IPS-NIHi7 (cell line): ENCODE measurements at regions not wholly inside any gene's neighbourhood (a gene's known extent, or its start where the extent isn't known, plus 50 kb on each side); places are given as distances from the start of the nearest gene placed in this dataset.

Experiments
- DNase-seq: peaks from one replicate; pipeline ENCODE4 v3.0.0; 2012; ENCODE audit warnings: mixed read lengths; ENCODE audit errors: extremely low spot score

DNA sequence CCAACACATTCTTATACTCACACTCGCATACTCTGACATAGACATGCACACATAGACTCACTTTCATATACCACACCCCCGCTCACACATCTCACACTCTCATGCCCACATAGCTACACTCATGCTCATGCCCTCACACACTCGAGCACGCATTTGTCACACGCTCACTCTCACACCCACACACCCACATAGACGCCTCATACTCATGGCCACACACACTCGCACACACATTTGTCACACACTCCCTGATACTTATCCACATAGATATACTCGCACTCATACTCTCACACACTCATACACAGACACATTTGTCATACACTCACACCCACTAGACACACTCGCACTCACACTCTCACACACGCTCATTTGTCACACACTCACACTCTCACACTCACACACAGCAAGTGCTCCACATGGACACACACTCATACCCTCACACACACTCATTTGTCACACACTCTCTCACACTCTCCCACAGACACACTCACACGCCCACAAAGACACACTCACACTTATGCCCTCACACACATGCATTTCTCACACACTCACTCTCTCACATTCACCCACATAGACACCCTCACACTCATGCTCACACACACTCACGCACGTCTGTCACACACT lies 50.9 kb downstream of the TNP1 start:
- no peak for DNase-seq

DNA sequence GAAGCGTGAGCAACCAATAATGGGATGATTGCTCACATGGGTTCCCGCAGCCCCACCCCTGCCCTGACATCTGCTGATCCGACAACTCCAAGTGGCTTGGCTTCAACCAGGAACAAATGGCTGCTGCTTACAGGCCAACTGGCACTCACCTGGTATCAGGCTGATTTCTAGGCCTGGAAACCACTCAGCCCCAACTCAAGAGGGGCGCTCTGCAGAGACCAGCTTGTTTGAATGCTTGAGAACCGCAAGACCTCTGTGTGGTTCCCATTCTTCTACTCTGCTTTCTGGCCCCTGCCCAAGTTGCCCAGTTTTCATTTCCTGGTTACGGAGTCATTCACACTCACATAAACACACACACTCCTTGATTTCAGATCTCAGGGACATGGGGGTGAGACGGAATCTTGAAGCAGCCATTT lies 52.0 kb downstream of the TNP1 start:
- DNase-seq: no peak

DNA sequence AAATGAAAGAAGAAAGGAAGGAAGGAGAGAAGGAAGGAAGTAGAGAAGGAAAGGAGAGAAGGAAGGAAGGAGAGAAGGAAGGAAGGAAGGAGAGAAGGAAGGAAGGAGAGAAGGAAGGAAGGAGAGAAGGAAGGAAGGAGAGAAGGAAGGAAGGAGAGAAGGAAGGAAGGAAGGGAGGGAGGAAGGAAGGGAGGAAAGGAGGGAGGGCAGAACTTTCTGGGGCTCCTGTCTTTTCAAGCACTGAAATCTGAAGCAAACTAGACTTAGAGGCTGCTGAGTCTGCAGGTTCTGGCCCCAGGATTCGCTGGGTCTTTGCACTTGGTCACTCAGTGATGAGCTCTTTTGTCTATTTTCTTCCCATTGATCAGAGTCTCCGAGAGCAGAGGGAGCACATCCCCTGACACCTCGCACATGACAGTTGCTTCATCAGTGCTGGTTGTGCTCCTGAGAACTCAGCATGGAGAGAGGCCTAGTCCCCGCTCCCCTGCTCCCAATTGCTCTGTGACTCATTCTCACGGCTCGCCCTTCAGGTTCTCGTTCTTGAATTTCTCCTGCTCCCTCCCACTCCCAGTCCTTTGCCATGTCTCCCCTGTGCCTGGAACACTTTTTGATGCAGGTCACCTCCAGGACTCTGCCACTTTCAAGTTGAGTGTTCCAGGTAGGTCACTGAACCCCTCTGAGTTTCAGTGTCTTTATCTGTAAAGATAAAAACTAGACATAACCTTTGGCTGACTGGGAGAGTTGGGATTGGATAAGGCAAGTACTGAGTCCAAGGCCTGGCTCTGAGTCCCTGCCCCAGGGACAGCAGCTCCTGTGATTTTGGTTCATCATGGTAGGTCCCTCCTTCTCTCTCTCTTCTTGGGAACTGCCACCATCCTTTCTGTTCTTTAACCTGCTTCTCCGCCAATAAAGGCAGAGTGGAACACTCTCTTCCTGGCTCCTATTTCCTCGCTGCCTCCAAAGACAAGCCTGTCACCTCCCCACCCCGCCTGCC lies 55.2 kb downstream of the TNP1 start:
- peak; percentile 32 for DNase-seq

DNA sequence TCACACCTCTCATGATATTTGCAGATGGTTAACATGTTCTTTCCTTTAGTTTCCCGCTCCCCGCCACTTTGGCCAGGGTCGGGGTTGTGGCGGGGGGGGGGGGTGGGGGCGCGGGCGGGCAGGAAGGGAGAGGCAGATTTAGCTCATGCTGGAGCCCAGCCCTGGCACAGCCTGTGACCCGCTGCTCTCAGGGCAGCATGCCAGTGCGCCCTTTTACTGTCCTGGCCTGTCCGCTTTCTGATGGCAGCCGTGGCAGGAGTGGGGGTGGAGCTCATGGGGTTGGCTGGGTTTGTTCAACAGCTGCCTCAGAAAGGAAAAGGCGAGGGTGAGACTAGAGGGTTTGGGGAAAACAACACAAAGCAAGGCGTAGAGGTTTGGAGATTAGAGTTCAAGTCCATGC lies 56.1 kb downstream of the TNP1 start:
- no peak for DNase-seq

DNA sequence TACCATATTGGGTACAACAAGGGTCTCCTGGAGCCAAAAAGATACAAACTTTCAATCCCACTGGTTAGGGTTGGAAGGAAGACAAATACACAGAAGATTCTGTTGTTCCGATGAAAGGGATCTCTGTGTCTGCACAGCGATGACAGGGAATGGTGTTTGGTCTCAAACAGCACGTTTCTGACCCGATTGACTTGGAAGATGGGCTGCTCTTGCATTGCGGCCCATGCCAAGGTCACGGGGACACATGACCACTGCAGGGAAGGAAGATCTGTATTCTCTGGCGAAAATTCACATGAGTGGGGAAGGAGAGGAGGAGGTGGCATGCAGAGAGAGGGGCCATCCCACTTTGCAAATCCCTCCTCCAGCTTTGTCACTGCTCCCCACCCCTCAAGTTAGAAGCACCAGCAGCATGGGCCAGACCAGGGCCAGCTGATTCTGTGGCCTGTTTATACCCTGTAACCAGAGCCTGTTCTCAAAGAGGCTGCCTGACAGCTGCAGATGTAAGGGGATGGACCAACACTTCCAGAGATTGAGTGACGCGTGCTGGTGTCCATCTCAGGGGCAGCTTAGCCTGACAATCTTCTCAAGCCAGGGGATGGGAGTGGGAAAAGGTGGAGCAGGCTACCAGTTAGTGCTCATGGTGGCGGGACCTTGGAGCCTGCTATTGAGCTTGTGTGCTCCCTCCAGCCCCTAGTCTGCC lies 57.2 kb downstream of the TNP1 start:
- no peak for DNase-seq

DNA sequence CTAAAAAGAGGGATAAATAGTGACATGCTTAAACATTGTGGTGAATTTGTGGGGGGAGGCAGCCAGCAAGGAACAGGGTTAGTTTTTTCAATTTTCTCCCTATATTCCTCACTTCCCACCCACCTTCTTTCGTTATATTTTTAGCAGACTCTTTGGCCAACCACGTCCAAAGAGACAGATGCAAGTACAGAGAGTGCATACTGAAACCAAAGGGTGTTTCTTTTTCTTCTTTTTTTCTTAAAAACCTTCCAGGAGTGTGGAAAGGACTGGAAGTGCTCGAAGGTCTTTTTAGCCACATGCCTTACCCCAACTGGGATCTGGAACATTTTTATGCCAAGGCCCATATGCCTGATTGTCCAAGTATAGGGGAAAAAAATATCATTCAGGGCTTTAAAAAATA lies 59.0 kb downstream of the TNP1 start:
- DNase-seq: no peak

DNA sequence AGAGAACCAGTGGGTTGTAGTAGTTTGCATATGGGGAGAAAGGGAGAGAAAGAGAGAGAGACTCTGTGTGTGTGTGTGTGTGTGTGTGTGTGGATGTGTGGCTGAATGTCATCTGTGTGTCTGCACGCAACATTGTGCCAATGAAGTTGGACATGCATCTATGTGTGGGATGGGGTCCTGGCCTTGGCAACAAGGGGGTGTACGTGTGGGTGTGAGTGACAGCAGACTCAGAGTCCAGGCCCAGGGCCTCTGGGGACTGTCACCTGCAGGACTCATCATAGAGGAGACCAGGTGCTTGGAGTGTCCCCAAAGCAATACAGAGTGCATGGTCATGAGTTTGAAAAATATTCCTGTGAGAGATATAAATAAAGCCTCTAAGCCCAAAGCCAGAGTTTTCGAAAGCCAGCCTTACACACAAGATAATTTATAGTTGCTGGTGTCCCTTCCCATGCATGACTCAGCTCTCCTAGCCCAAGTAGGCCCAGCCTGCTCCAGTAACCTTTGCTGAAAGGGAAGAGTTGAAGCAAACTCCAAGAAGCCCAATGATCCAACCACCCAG lies 59.9 kb downstream of the TNP1 start:
- no peak for DNase-seq

DNA sequence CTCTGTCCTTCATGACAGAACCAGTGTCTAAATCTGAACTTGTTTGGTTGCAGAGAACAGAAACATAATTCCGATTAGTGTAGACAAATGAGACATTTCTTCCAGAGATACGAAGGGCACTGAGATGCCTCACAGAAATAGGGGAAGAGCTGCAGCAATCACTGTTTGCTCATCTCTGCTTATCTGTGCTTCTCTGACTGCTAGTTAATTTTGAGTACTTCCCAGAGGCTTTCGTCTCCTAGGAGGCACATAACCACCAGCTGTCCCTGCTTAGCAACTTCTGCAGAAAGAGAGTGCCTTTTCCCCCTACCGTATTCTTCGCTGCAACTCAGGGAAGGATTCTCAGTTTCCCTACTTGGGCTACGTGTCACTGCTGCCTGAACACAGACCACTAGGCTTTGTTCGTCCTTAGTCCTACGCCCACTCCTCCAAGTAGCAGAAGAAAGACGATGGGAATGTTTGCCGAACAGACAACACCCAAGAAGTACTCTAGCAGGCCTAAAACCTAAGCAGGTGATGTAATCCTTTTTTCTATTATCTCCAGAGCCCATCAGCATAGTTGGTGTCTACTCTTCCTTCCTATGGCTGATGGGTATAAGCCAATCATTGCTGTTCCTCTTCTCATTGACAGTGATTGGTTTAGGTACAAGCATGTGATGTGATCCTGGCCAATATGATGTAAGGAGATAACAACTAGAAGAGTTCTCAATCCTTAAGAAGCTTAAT lies 63.6 kb downstream of the TNP1 start:
- no peak for DNase-seq

DNA sequence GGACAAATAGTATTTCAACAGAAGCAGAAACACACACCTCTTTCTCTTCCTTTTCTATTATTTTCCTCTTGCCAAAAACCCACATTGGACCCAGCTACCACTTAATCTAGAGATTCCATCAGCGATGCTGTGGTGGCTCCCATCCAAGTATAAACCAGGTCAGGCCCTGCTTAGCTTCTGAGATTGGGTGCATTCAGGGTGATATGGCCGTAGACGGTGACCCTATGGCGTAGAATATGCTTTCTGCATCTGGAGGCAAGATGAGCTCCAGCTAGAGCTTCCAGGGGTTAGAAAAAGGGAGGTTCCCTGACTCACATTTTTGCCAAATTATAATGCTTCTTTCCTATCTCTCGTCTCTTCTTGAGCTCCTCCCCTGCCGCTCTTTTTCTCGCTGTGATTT lies 66.5 kb downstream of the TNP1 start:
- DNase-seq: no peak

DNA sequence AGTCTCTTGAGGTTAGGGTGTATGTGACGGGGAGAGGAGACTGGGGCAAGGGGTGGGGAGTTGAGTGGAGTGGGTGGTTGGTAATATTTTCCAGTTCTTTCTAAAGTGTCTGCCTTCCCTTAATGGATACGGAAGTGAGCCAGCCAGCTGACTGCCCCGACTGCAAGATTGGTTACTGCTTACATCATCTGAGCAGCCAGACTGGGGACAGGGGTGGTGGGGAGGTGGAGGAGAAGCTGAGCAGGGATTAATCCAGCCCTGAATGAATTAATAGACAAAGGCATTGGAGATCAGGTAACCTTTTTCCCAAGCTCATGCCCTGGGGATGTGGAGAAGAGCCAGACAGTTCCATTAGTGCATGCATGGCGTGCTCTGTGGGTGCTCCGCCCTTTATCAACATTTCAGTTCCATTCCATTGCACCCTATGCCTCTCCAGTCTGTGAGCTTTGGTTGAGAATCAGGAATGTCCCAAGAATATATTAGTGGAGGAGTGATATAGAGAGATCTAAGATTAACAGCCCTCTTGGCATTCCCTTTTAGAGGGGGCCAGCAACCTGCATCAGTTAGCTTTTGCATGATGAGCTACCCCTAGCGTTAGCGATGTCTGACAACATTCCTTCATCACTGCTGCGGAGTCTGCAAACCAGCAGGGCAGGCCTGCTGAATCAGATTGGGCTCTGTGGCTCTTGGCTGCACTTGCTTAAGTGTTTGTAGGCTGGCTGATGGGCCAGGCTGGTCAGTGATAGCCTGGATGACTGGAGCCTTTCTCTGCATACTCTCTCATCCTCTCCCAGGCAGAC lies 67.4 kb downstream of the TNP1 start:
- peak; percentile 43 for DNase-seq

DNA sequence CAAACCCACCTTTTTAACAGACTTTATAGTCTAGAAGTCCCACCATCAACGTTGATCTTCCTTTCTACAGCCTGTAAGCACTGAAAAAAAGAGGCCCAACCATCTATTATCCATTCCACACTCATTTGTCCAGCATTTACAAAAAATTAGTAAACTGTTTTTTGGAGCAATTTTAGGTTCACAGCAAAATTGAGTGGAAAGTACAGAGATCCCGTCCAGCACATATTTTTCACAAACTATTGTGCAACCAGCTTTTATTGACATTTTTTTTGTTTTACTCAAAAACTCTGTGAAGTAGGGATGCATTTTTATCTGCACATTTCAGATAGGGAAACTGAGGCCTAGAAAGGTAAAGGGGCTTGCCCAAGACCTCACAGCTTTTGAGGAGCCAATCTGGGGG lies 68.6 kb downstream of the TNP1 start:
- DNase-seq: no peak

DNA sequence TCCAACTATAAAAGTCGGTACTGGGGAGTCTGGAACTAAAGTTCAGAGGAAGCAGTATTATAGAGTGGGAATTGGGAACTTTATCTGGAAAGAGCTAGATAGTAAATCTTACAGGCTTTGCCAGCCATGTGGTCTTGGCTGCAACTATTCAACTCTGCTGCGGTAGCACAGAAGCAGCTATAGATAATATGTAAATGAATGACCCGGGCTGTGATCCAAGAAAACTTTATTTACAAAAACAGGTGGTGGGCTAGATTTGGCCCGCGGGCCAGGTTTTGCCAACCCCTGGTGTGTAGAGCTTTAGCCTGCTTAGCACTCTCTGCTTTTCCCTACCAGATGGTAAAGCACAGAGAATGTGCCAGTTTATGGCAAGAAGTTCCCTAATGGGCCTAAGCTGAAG lies 70.8 kb downstream of the TNP1 start:
- no peak for DNase-seq

DNA sequence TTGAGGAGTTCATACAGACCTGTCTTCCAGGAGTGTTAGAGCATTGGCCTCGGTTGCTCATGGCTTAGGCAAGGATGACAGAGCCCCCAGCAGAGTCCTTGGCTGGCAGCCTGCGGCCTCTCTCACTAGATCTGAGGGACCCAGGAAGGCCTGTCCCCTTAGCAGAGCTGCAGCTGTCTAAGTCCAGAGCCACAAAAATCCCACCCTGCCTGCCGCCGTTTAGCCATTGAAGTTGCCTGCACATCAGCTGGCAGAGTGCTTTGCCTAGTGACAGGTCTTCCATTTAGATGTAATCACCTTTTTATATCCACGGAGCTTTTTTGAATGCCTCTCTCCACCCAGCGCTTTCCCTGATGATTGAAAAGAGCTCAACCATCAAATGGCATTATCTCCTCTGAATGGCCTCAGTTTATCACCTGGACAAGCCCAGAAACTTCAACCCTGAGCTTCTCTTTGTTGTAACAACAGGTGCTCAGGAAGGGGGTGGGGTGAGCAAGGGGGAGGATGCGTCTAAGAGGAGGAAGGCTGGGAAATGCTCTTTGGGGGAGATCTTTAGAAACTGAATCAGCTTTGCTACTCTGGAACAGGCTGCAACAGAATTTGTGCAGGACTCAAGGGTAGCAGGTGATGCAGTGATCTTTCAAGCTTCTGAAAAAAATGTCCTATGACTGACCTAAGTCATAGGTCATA lies 71.9 kb downstream of the TNP1 start:
- no peak for DNase-seq

DNA sequence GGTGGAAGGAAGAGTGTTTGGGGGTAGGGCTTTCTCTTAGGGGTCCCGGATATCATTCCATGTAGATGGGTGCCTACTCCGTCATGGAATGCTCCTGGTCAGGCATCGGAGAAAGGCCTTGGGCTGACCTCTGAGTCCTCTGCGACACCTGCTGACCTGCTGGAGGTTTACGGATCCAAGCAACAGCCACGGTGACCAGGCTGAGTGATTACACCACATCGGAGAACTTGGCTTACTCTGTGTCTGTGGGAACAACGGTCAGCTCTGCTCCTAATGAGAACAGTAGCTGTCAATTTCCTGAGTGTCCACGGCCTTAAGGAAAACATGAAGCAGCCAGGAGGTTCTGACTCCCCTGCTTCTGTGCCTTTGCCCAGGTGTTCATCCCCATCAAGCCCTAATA lies 73.2 kb downstream of the TNP1 start:
- no peak for DNase-seq

DNA sequence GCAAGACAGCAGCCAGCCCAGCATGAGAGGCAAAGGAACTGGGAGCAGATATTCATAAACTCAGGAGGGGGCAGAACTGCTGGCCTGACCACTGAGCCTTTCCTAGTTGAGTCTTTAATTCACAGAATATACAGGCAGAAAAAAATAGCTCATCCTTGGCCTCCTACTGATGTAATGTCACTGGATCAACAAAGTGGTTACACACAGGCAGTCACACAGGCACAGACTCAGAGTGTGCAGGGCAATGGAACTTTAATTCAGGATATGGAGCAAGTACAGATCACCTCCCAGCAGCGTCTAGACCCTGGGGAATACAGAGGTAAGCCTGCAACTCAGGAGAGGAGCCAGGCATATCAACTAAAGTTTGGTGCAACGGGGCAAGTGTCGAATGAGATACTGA lies 75.4 kb downstream of the TNP1 start:
- DNase-seq: no peak

DNA sequence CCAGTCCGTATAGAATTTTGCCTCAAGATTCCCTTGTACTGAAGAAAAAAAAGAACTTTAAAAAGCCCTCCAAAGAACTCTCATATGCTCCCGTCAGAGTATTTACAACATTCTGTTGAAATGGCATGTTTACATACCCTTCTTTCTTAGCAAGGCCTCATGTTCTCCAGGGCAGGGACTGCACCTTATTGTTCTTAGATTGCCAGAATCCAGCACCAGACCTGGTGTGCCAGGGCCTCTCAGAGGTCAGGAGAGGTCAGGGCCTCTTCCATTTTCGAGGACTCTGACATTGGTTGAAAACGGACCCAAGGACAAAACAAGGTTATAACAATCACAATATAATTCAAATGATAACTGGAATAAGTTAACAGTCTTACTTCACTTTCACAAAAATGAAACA lies 78.2 kb downstream of the TNP1 start:
- DNase-seq: no peak

DNA sequence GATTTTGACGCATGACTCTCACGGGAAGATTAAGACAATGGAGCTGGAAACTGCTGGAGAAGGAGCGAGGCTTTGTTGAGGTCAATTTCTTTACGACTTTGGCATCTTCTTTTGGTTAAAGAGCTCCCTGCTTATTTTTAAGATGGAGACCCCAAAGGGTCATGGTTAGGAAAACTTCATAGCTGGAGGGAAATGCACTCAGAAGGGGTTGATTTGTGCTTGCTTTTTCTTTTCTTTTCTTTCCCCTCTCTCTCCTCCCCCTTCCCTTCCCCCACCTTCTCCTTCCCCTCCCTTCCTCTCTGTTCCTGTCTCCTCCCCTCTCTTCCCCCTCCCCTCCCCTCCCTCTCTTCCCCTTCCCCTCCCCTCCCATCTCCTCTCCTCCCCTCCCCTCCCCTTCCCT lies 79.0 kb downstream of the TNP1 start:
- DNase-seq: no peak

DNA sequence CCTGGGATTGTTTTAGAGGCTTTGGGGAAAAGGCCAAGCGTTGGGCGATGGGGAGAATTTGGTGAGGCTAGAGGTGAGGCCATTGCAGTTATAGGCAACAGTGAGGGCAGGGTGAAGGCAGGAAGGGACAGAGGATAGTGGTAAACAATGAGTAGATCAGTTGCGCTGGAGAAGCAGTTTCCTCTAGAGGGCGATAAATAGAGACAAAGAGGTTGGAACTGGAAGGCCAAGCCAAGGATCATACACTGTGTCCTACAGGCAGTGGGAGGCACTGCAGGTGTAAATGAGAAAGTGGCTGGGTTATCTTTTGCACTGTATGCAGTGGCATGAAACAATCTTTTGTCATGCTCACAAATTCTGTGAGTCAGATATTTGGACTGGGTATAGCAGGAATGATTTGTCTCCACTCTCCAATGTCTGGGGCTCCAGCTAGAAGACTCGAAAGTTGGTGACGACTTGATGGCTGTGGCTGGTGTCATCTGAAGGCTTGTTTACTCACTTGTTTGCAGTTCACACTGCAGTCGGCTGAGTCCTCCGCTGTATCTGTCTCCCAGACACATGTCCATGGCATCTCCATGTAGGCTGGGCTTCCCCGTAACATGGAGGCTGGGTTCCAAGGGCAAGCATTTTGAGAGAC lies 82.1 kb downstream of the TNP1 start:
- peak; percentile 89 for DNase-seq

DNA sequence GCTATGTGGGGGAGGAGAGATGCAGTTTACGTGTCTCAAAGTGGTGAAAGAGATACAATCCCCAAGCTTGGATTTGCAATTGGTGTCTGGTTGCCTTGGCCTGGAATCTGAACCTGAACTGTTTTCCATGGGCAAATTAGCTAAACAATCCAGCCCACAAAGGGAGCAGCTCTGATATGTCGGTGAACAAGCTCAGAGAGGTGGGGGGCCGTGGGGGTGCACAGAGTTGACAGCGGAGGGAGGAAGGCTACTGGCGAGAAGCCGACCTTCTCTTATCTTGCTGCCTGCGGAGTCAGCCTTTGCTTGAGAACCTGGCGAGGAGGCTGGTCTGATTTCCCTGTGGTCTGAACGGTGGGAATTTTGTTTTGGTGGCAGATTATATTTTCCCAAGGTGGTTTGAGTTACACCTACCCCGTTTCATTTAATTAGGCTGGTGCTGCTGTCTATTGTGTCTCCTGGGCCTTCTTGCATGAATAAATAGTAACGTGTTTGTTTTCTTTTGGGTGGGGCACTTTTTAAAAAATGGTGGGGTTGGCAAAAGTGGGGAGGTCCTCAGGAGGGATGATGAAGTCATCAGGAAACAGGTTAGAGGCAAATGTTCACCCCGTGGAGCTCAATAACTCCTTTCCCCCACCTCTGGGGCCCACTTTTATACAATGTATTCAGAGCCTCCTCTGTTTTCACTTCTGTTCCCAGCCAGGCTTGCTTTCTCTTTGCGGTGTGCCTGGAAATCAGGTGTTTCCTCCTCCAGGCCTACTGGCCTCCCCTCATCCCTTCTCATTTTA lies 80.9 kb upstream of the IGFBP5 start:
- DNase-seq: no peak
